Prostate gland (tissue), 2 donors: ENCODE measurements at regions not wholly inside any gene's neighbourhood (a gene's known extent, or its start where the extent isn't known, plus 50 kb on each side); places are given as distances from the start of the nearest gene placed in this dataset.

Experiments
- DNase-seq: peaks from one replicate; pipeline ENCODE4 v3.0.0-alpha.2; 2019; ENCODE audit warnings: low spot score
- H3K27ac ChIP-seq, 2 donors: fragments of 200-600 bp; sonication (generic); 2 replicates each; pipeline ENCODE4 v1.5.1; 2017 to 2019
- H3K27me3 ChIP-seq: fragments of 200-600 bp; sonication (generic); replicated peaks from 2 replicates; pipeline ENCODE4 v1.5.1; 2019; ENCODE audit not compliant: insufficient read depth
- H3K36me3 ChIP-seq, 2 donors: fragments of 200-600 bp; sonication (generic); 1 replicate in 1 of 2; 2 replicates in 1 of 2; pipeline versions ENCODE4 v1.5.1 to v1.8.1; 2017 to 2019
- H3K4me1 ChIP-seq: fragments of 200-600 bp; sonication (generic); replicated peaks from 2 replicates; pipeline ENCODE4 v1.5.1; 2019
- H3K4me3 ChIP-seq, 2 donors: fragments of 200-600 bp; sonication (generic); 2 replicates each; pipeline ENCODE4 v1.5.1; 2017 to 2019
- H3K9me3 ChIP-seq: fragments of 200-600 bp; sonication (generic); 2 replicates; pipeline ENCODE4 v1.5.1; 2017
- POLR2A ChIP-seq: fragments of 450-650 bp; IDR thresholded peaks from one replicate; pipeline ENCODE4 v1.6.1; 2016; ENCODE audit warnings: antibody characterized with exemption, mild to moderate bottlenecking
- POLR2AphosphoS5 ChIP-seq: sonication (generic); formaldehyde crosslinking; IDR thresholded peaks from one replicate; pipeline ENCODE4 v1.6.1; 2017; ENCODE audit warnings: antibody characterized with exemption
- WGBS: methylation state at CpG from one replicate; pipeline ENCODE4 v1.1.5; 2018; 5-methylcytosine and 5-hydroxymethylcytosine counted together
- intact Hi-C: fragments of 100-400 bp; cut with DNase I; formaldehyde crosslinking; loops from one replicate; pipeline ENCODE4 v1.14.2; 2022
- TF ChIP-seq, protein P1 (sequence below), 4 experiments: fragments of 200-600 bp in 2 of 4; fragments of 450-650 bp in 2 of 4; sonication (generic) in 2 of 4; IDR thresholded peaks; 1 replicate in 3 of 4; 2 replicates in 1 of 4; pipeline ENCODE4 v1.5.1; 2016 to 2019; ENCODE audit warnings: antibody characterized with exemption in 4 of 4, mild to moderate bottlenecking in 2 of 4, moderate library complexity in 2 of 4

DNA sequence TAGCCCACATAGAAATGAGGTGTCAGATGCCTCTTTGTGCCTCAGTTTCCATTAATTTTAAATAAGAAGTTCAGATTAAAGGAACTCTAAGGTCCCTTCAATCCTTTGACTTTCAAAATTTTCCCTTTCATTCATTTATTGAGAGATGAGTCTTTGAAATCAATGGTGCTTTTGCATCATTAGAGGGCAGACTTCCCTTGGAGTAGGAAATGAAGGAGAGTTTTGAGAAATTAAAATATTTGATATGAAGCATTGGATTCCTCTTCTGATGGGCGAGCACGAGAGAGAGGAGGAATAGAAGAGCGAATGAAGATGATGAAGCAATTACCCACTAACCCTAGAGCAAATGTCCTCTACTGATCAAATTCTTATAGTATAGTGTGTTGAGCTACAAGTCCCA is 105.7 kb downstream of the EDN1 start:
- no peak for DNase-seq
- H3K36me3 ChIP-seq = no peaks in the 10 kb centered on the region
- H3K27ac ChIP-seq = no peak overlapping the region
- no peaks in the 10 kb centered on the region for H3K4me1 ChIP-seq
- 91% methylated on average over 3 of the region's 3 CpGs for WGBS
- intact Hi-C loops = no loop called here
- H3K4me3 ChIP-seq = no peak overlapping the region
- no peaks in the 10 kb centered on the region for H3K9me3 ChIP-seq
- TF ChIP-seq POLR2AphosphoS5 = no peak
- TF ChIP-seq POLR2A = no peak
- TF ChIP-seq, protein P1, sequence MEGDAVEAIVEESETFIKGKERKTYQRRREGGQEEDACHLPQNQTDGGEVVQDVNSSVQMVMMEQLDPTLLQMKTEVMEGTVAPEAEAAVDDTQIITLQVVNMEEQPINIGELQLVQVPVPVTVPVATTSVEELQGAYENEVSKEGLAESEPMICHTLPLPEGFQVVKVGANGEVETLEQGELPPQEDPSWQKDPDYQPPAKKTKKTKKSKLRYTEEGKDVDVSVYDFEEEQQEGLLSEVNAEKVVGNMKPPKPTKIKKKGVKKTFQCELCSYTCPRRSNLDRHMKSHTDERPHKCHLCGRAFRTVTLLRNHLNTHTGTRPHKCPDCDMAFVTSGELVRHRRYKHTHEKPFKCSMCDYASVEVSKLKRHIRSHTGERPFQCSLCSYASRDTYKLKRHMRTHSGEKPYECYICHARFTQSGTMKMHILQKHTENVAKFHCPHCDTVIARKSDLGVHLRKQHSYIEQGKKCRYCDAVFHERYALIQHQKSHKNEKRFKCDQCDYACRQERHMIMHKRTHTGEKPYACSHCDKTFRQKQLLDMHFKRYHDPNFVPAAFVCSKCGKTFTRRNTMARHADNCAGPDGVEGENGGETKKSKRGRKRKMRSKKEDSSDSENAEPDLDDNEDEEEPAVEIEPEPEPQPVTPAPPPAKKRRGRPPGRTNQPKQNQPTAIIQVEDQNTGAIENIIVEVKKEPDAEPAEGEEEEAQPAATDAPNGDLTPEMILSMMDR (IDR thresholded peaks at IDR 0.05) = no peak
- H3K27me3 ChIP-seq = no peaks in the 10 kb centered on the region

DNA sequence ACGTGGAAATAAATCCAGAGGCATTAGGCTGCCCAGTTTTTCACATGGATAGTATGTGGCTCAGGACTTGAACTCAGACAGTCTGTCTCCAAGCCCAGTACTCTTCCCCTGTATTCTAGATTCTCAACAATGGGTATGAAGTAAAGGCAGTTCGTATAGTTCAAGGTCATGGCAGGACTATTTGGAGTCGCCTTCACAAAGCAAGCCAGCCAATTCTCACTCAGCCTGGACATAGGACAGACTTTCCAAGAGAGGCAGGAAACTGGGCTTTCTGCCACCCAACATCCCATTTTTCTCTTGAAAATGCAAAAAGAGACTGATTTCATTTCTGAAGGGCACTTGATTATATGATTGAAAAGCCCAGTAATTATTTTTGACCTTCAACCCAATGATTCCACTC is 111.0 kb downstream of the EDN1 start:
- intact Hi-C loops = no loop called here
- TF ChIP-seq, protein P1 (IDR thresholded peaks at IDR 0.05) = no peak
- no peak for TF ChIP-seq POLR2AphosphoS5
- TF ChIP-seq POLR2A = no peak
- no peak overlapping the region for H3K4me3 ChIP-seq
- no peak overlapping the region for H3K27ac ChIP-seq
- no peaks in the 10 kb centered on the region for H3K4me1 ChIP-seq
- DNase-seq = no peak
- whole genome bisulfite sequencing = 78% methylated on average over 3 of the region's 3 CpGs
- no peaks in the 10 kb centered on the region for H3K27me3 ChIP-seq
- H3K9me3 ChIP-seq = no peaks in the 10 kb centered on the region
- H3K36me3 ChIP-seq = no peaks in the 10 kb centered on the region

DNA sequence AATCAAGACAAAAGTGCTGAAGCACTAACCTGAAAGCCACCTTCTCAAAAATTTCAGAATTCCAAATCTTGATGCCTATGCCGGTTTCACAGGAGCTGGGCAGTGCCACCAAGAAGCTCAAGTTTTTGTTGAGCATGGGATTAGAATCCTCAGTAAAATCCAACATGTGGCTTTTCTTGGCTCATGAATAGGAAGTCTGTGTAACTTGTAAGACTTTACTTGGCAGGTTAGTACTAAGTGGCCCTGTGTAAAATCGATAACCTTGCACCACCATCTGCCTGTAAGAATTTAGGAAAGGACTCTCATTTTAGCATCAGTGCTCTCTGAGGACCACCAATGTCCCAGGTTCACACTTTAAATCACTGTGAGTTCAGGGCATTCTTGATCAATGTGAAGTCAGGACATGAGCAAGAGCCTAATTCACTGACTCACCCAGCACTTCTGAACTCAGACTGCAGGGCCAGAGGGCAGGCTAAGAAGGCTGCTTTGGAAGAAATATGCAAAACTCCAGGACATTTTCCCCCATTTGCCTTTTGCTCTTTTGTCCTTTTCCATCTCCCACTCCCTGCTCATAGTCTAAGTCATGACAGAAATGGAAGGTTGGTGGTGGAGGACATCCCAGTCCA is 113.2 kb downstream of the EDN1 start:
- DNase-seq = no peak
- Histone ChIP-seq H3K9me3 (no peaks in the 10 kb centered on the region), H3K27me3 (no peaks in the 10 kb centered on the region), H3K27ac (no peak overlapping the region), H3K4me3 (no peak overlapping the region), H3K4me1 (no peaks in the 10 kb centered on the region), H3K36me3 (no peaks in the 10 kb centered on the region)
- 81% methylated on average over 2 of the region's 2 CpGs for WGBS
- TF ChIP-seq POLR2AphosphoS5 (no peak), POLR2A (no peak)
- TF ChIP-seq, protein P1 (IDR thresholded peaks at IDR 0.05) = no peak
- intact Hi-C loops = no loop called here

DNA sequence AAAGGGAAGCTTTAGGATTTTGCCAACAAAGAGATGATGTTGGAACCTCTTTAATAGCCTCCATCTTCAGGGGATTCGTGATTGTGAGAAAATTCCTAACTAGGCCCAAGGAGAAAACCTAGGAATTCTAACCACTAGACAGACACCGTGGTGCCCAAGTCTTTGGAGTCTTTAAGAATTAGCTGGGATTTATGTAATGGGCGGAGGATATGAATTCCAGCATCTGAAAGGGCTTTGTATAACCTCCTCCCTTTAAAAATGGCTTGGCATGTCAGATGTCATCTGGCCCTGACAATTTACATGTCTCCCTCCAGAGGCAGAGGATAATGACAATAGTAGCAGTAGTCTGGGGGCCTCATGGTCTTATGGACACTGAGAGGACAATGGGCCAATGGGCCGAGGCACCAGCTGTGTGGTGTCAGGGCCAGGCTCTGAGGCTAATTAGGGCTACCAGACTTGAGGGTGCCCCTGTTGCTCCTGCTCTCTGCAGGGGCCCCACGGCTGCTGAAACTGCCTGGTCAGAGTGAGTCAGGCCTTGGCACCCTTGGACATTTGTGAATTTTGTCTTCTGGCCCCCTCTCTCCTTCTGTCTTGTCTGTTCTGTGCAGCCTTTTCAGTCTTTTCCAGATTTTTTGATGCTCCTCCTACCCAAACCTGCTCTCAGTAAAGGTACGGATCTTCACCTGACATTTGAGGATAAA is 113.9 kb downstream of the EDN1 start:
- Histone ChIP-seq H3K4me1 (no peaks in the 10 kb centered on the region), H3K36me3 (no peaks in the 10 kb centered on the region), H3K4me3 (no peak overlapping the region), H3K9me3 (no peaks in the 10 kb centered on the region), H3K27me3 (no peaks in the 10 kb centered on the region), H3K27ac (no peak overlapping the region)
- no peak for DNase-seq
- 86% methylated on average over 5 of the region's 6 CpGs for WGBS
- intact Hi-C loops = no loop called here
- TF ChIP-seq, protein P1 (IDR thresholded peaks at IDR 0.05) = no peak
- TF ChIP-seq POLR2AphosphoS5 = no peak
- no peak for TF ChIP-seq POLR2A

DNA sequence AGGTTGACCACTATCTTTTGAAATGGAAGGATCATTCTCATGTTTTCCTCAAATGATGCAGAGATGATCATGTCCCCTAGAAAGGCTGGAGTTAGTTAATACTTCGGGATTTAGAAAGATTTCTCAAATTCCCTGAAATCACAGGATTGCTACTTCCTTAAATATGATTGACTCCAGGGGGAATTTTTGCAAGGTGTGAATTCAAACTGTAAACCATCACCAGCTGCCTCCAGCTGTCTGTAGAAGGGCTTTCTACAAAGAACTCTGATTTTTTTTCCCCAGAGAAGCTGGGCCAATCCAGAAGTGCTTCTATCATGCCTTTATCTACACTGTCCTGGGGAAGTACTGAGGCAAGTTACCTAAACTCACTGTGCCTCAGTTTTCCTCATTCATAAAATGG is 114.5 kb downstream of the EDN1 start:
- intact Hi-C loops = no loop called here
- no peak overlapping the region for H3K4me3 ChIP-seq
- TF ChIP-seq POLR2AphosphoS5 (no peak), POLR2A (no peak)
- TF ChIP-seq, protein P1 (IDR thresholded peaks at IDR 0.05) = no peak
- H3K4me1 ChIP-seq = no peaks in the 10 kb centered on the region
- H3K36me3 ChIP-seq = no peaks in the 10 kb centered on the region
- DNase-seq = no peak
- no peaks in the 10 kb centered on the region for H3K9me3 ChIP-seq
- WGBS = 38% methylated on average over 1 of the region's 1 CpG
- no peaks in the 10 kb centered on the region for H3K27me3 ChIP-seq
- no peak overlapping the region for H3K27ac ChIP-seq
